AG04449 (cell line): ENCODE measurements at regions not wholly inside any gene's neighbourhood (a gene's known extent, or its start where the extent isn't known, plus 50 kb on each side); places are given as distances from the start of the nearest gene placed in this dataset.
"Not testable (repeated sequence)": the region's sequence is repeated elsewhere in the genome, so short reads cannot be mapped to it uniquely, and the experiment has no call there.

Source experiments
- CTCF ChIA-PET: fragments of 350-600 bp; formaldehyde crosslinking; extraction: SDS; loops from one replicate; lab custom pipeline; 2021; ENCODE audit warnings: antibody characterized with exemption; lab: Yijun Ruan, JAX
- POLR2A ChIA-PET: fragments of 400-600, 350-600 bp; formaldehyde crosslinking; extraction: SDS; loops from one replicate; lab custom pipeline; 2020; ENCODE audit warnings: antibody characterized with exemption, inconsistent platforms; lab: Yijun Ruan, JAX
- DNase-seq: peaks from one replicate; pipeline ENCODE4 v3.0.0-alpha.2; 2010; ENCODE audit warnings: low read depth, low spot score
- H3K4me3 ChIP-seq: 2 replicates; pipeline ENCODE4 v1.5.1; 2011; ENCODE audit warnings: low read depth, mild to moderate bottlenecking, control low read depth, low read length
- CTCF ChIP-seq: IDR thresholded peaks from one replicate; pipeline ENCODE4 v1.5.1; 2011; ENCODE audit warnings: mild to moderate bottlenecking, moderate library complexity, low read length, control low read depth, inconsistent platforms; ENCODE audit not compliant: insufficient read depth; ENCODE audit errors: missing control alignments

GRCh38 chr6:80860107-80860506 lies 753.6 kb downstream of the BCKDHB start:
- H3K4me3 ChIP-seq = no peak overlapping the region
- no peak for TF ChIP-seq CTCF
- POLR2A ChIA-PET = no interaction called here
- DNase-seq = no peak
- CTCF ChIA-PET = no interaction called here

GRCh38 chr6:80847973-80848372 lies 741.5 kb downstream of the BCKDHB start:
- POLR2A ChIA-PET, DNase-seq, H3K4me3 ChIP-seq, CTCF ChIA-PET: not testable (repeated sequence)

GRCh38 chr6:80832337-80832736 lies 725.9 kb downstream of the BCKDHB start:
- no peak overlapping the region for H3K4me3 ChIP-seq
- ChIA-PET CTCF (no interaction called here), POLR2A (no interaction called here)
- TF ChIP-seq CTCF = no peak
- DNase-seq = no peak

GRCh38 chr6:80793411-80793810 lies 686.9 kb downstream of the BCKDHB start:
- POLR2A ChIA-PET = no interaction called here

GRCh38 chr6:80792151-80792550 lies 685.7 kb downstream of the BCKDHB start:
- POLR2A ChIA-PET = no interaction called here
- TF ChIP-seq CTCF = no peak
- no peak overlapping the region for H3K4me3 ChIP-seq
- CTCF ChIA-PET = no interaction called here
- no peak for DNase-seq

More at GRCh38 chr6:80793411-80793810, 686.9 kb downstream of the BCKDHB start:
- no peak overlapping the region for H3K4me3 ChIP-seq
- no peak for TF ChIP-seq CTCF
- CTCF ChIA-PET = no interaction called here
- DNase-seq = no peak

GRCh38 chr6:80789912-80790570 lies 683.6 kb downstream of the BCKDHB start:
- no peak for DNase-seq
- POLR2A ChIA-PET = no interaction called here
- H3K4me3 ChIP-seq = no peak overlapping the region
- TF ChIP-seq CTCF = no peak
- CTCF ChIA-PET = no interaction called here

GRCh38 chr6:80783271-80783670 lies 676.8 kb downstream of the BCKDHB start:
- POLR2A ChIA-PET, CTCF ChIA-PET: not testable (repeated sequence)

More at GRCh38 chr6:80783271-80783670, 676.8 kb downstream of the BCKDHB start:
- not testable (repeated sequence) for DNase-seq, H3K4me3 ChIP-seq
